Stomach (tissue), 8 donors: ENCODE measurements at regions not wholly inside any gene's neighbourhood (a gene's known extent, or its start where the extent isn't known, plus 50 kb on each side); places are given as distances from the start of the nearest gene placed in this dataset.

Experiments
- DNase-seq, 2 donors: peaks; one replicate each; pipeline versions ENCODE4 v3.0.0 to v3.0.0-alpha.2; 2013 to 2019
- H3K27ac ChIP-seq, 5 donors: fragments of 200-600 bp in 4 of 5; sonication (generic) in 4 of 5; one replicate each; pipeline ENCODE4 v1.5.1; 2013 to 2019; ENCODE audit warnings: mild to moderate bottlenecking in 1 of 5, moderate library complexity in 1 of 5
- H3K27me3 ChIP-seq, 3 donors: fragments of 200-600 bp; sonication (generic); one replicate each; pipeline ENCODE4 v1.5.1; 2017 to 2019; ENCODE audit warnings: mixed run types in 1 of 3
- H3K36me3 ChIP-seq, 4 donors: fragments of 200-600 bp; sonication (generic); 1 replicate in 3 of 4; 2 replicates in 1 of 4; pipeline ENCODE4 v1.5.1; 2016 to 2019
- H3K4me1 ChIP-seq, 4 donors: fragments of 200-600 bp; sonication (generic); one replicate each; pipeline ENCODE4 v1.5.1; 2016 to 2019
- H3K4me3 ChIP-seq, 4 donors: fragments of 200-600 bp; sonication (generic) in 3 of 4; one replicate each; pipeline ENCODE4 v1.5.1; 2016 to 2019; ENCODE audit warnings: mild to moderate bottlenecking in 1 of 4
- H3K9me3 ChIP-seq, 4 donors: fragments of 200-600 bp; sonication (generic); one replicate each; pipeline ENCODE4 v1.5.1; 2016 to 2019
- CTCF ChIP-seq, 7 experiments: fragments of 450-650 bp in 4 of 7; fragments of 200-600 bp in 3 of 7; sonication (generic) in 3 of 7; IDR thresholded peaks; one replicate each; pipeline ENCODE4 v1.5.1; 2016 to 2019; ENCODE audit warnings: antibody characterized with exemption in 7 of 7, control low read depth in 2 of 7, mild to moderate bottlenecking in 1 of 7
- EP300 ChIP-seq: sonication (generic); formaldehyde crosslinking; IDR thresholded peaks from one replicate; pipeline ENCODE4 v1.6.1; 2017; ENCODE audit warnings: antibody characterized with exemption
- POLR2A ChIP-seq, 4 donors: fragments of 450-650 bp; IDR thresholded peaks; one replicate each; pipeline ENCODE4 v1.6.1; 2016; ENCODE audit warnings: antibody characterized with exemption in 4 of 4, control low read depth in 2 of 4, mild to moderate bottlenecking in 1 of 4, moderate library complexity in 1 of 4
- POLR2AphosphoS5 ChIP-seq, 3 donors: sonication (generic); formaldehyde crosslinking; IDR thresholded peaks; one replicate each; pipeline ENCODE4 v1.6.1; 2016; ENCODE audit warnings: antibody characterized with exemption in 3 of 3
- WGBS, 5 donors: extraction: QIAGEN DNeasy Blood & Tissue Kit in 3 of 5; methylation state at CpG; one replicate each; pipeline versions ENCODE4 v1.1.5 to v1.1.7; 2013 to 2018; 5-methylcytosine and 5-hydroxymethylcytosine counted together
- intact Hi-C: fragments of 100-400 bp; cut with DNase I; formaldehyde crosslinking; loops from one replicate; pipeline ENCODE4 v1.15.1; 2023; ENCODE audit warnings: low total_unique reads
- donor health status: healthy with polysubstance abuse.
- donor health status: Bipolar disorder and iron deficiency.
- donor health status: healthy.

- 1 to 4% (median 4%) methylated on average over 34 to 35 of the region's 35 CpGs for WGBS, 5 donors
- Histone ChIP-seq H3K36me3 (no peaks in the 10 kb centered on the region), H3K27me3 (peaks cover 0 to 6% (median 0%) of the 10 kb centered on the region in 3 donors), H3K4me3 (peak overlapping the region; percentile 58 to 72 (median 70)), H3K9me3 (no peaks in the 10 kb centered on the region), H3K4me1 (peaks cover 7 to 18% (median 13%) of the 10 kb centered on the region in 4 donors), H3K27ac (peak overlapping the region in 3 of 5 donors; percentile 64 to 79 (median 71))
- intact Hi-C loops, result loop anchor here (10.0 kb wide), 1 partner anchor 398 kb away; no protein-coding TSS in a partner anchor
- DNase-seq, result peak; percentile 84 to 95
- TF ChIP-seq POLR2AphosphoS5 (IDR thresholded peaks at IDR 0.05), result peak in 1 of 3 donors; percentile 71
- TF ChIP-seq CTCF (IDR thresholded peaks at IDR 0.05), result peak in 5 of 7 experiments; percentile 56 to 83 (median 74)
- TF ChIP-seq POLR2A (IDR thresholded peaks at IDR 0.05), result no peak
- TF ChIP-seq EP300, result no peak
Measured at GRCh38 chr20:1776681-1777475, 118.3 kb upstream of the SIRPA start.

- TF ChIP-seq EP300 (no peak), CTCF (IDR thresholded peaks at IDR 0.05) (no peak), POLR2AphosphoS5 (IDR thresholded peaks at IDR 0.05) (no peak), POLR2A (IDR thresholded peaks at IDR 0.05) (no peak)
- H3K36me3 ChIP-seq, result no peaks in the 10 kb centered on the region
- no peak for DNase-seq
- no peaks in the 10 kb centered on the region for H3K9me3 ChIP-seq
- H3K27ac ChIP-seq, result no peak overlapping the region
- no peaks in the 10 kb centered on the region for H3K27me3 ChIP-seq
- no peak overlapping the region for H3K4me3 ChIP-seq
- WGBS, 5 donors, result 83 to 98% (median 92%) methylated on average over 2 of the region's 2 CpGs
- H3K4me1 ChIP-seq, result peaks cover 7 to 18% (median 13%) of the 10 kb centered on the region in 4 donors
- intact Hi-C loops, result loop anchor here (10.0 kb wide), 1 partner anchor 400 kb away; no protein-coding TSS in a partner anchor
Measured at GRCh38 chr20:1775117-1775516, 117.5 kb upstream of the SIRPG start.

- 94 to 98% (median 97%) methylated on average over 6 of the region's 6 CpGs for WGBS, 5 donors
- TF ChIP-seq CTCF (IDR thresholded peaks at IDR 0.05), result no peak
- no peak for TF ChIP-seq POLR2A (IDR thresholded peaks at IDR 0.05)
- no peak for TF ChIP-seq POLR2AphosphoS5 (IDR thresholded peaks at IDR 0.05)
- no peak for TF ChIP-seq EP300
- intact Hi-C loops, result loop anchor here (10.0 kb wide), 1 partner anchor 400 kb away; no protein-coding TSS in a partner anchor
Measured at GRCh38 chr20:1774479-1774878, 116.9 kb upstream of the SIRPG start.

GRCh38 chr20:1773816-1774215 lies 116.2 kb upstream of the SIRPG start:
- no peak for TF ChIP-seq POLR2A (IDR thresholded peaks at IDR 0.05)
- Histone ChIP-seq H3K4me3 (no peak overlapping the region), H3K27me3 (no peaks in the 10 kb centered on the region), H3K4me1 (peaks cover 7 to 18% (median 13%) of the 10 kb centered on the region in 4 donors), H3K36me3 (no peaks in the 10 kb centered on the region), H3K27ac (no peak overlapping the region), H3K9me3 (no peaks in the 10 kb centered on the region)
- intact Hi-C loops, result loop anchor here (10.0 kb wide), 1 partner anchor 401 kb away; no protein-coding TSS in a partner anchor
- 86 to 93% (median 90%) methylated on average over 2 of the region's 2 CpGs for whole genome bisulfite sequencing, 5 donors
- DNase-seq, result no peak

More at GRCh38 chr20:1774479-1774878, 116.9 kb upstream of the SIRPG start:
- Histone ChIP-seq H3K9me3 (no peaks in the 10 kb centered on the region), H3K4me1 (peaks cover 7 to 18% (median 13%) of the 10 kb centered on the region in 4 donors), H3K36me3 (no peaks in the 10 kb centered on the region), H3K4me3 (no peak overlapping the region), H3K27me3 (no peaks in the 10 kb centered on the region), H3K27ac (no peak overlapping the region)
- no peak for DNase-seq
